Stimulated activated CD4-positive, alpha-beta T cell treated with anti-CD3 and anti-CD28 coated beads, Interleukin-12 subunit alpha, Interleukin-12 subunit beta, amount 100 ng/mL, for 24 hours (primary cell): ENCODE measurements at regions not wholly inside any gene's neighbourhood (a gene's known extent, or its start where the extent isn't known, plus 50 kb on each side); places are given as distances from the start of the nearest gene placed in this dataset.

Experiments used
- DNase-seq, 2 experiments: peaks; one replicate each; pipeline ENCODE4 v3.0.0-alpha.2; 2020; ENCODE audit warnings: low read depth in 2 of 2

GRCh38 chr13:95447814-95448213 is 104.7 kb upstream of the CLDN10 start:
- no peak for DNase-seq

DNA sequence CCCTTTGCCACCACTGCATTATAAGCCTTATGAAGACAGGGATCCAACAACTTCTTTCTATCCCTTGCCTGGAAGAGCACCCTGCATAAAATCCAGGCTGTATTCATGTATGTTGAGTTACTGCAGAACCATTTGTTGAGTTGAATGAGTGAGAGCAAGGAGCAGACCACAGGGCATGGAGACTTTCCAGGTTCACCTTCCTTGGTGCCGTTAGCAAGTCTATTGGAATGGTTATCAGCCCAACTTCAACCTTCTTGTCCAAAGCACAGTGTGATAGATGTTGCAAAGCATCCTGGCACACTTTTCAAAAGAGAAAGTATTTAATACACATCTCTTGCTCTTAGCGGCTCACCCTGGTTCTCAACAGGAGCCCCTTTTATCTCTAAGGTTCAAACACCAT is 100.9 kb upstream of the CLDN10 start:
- no peak for DNase-seq

DNA sequence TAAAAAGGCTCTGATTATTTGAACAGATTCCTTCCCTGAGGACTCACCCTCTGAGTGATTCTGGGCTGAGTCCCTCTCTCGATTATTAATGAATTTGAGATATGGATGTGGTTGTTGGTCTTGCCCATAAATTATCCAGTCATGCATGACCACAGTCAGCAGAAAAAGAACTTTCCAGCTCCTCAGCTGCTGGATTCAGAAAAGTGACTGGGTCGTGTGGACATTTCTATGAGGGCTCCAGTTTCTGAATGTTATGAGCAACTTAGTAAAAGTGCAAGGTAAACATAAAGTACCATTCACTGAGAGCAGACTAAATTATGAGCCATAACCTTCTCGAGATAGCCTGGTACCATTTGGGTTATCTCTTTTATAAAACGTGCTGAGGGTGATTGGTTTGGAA is 100.1 kb upstream of the CLDN10 start:
- DNase-seq = no peak

DNA sequence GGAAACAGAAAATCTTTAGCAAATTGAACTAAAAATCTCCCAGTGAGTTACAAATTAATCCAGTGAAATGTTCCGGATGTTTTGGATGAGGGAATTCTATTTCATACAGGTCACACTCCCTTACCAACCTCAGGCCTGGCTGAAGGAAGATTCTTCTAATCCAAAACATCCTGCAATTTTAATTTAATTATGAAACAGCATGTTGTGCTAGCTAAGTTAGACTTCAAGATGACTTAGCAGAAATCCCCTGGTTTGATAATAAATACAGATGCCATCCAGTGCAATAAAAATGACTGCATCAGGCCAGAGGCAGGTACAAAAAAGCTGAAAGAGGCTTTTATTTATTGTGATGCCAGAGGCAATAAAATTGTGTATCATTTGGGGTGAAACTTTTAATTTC is 96.7 kb upstream of the CLDN10 start:
- DNase-seq = no peak

DNA sequence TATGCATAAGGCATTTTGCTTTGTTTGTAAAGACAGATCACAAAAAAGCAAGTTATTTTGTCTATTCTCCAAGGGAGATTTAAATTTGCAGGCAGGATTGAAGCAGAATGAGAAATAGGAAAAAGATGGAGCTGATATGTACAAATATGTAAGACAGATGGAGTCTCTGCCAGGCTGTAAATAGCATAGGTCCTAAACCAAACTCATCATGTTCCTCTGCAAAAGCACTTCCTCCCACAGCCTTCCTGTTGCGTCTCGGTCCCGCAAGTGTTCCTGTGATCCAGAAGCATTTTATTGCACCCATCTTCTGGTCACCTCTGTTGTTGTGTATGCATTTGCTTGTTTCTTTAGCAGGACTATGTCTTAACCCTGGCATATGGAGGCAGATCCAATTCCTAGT is 95.7 kb upstream of the CLDN10 start:
- DNase-seq = no peak

GRCh38 chr13:95457294-95457693 is 95.2 kb upstream of the CLDN10 start:
- no peak for DNase-seq

- DNase-seq = no peak
These were observed 89.7 kb upstream of the CLDN10 start for GRCh38 chr13:95462801-95463200.

GRCh38 chr13:95463531-95463930 is 89.0 kb upstream of the CLDN10 start:
- no peak for DNase-seq

- DNase-seq = no peak
These were observed 81.8 kb upstream of the CLDN10 start for GRCh38 chr13:95470574-95471366.

- no peak for DNase-seq
These were observed 80.6 kb upstream of the CLDN10 start for GRCh38 chr13:95471960-95472359.

GRCh38 chr13:95474992-95475391 is 77.5 kb upstream of the CLDN10 start:
- no peak for DNase-seq

DNA sequence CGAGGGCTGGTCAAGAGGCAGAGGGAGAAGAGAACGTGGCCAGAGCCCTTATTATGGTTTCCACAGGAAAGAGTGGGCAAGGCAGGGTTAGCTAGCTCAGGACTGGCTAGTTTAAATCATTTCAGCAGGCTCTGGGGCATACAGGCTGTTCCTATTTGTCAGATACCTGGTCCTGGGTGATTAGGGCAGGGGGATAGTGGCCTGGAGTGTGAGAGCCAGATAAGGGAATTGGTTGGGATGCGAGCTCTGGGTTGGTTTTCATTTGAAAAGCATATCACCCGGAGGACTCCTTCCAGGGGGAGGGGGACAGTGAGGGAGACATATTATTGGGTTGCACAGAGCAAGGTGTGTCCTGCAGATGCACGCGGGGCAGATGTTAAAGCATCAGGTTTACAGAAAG is 75.3 kb upstream of the CLDN10 start:
- DNase-seq = no peak

- no peak for DNase-seq
These were observed 72.8 kb upstream of the CLDN10 start for GRCh38 chr13:95479731-95480130.

GRCh38 chr13:95480131-95480545 is 72.4 kb upstream of the CLDN10 start:
- DNase-seq = no peak

GRCh38 chr13:95480791-95481780 is 71.4 kb upstream of the CLDN10 start:
- DNase-seq = no peak

DNA sequence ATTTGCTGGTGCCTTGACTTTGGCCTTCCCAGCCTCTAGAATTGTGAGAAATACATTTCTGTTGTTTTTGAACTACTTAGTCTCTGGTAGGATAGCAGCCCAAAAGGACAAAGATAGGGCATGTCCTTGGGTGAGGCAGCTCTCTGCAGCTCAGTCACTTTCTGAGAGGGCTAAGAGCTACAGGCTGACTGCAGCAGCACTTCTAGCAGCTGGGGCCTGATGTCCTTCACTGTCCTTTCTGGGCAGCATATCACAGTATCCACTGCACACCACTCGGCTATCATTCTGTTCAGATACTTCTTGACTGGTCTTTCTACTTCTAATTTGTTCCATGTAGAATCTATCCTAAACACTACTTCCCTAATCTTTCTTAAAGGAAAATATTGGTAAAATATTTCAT is 68.5 kb upstream of the CLDN10 start:
- DNase-seq = no peak

DNA sequence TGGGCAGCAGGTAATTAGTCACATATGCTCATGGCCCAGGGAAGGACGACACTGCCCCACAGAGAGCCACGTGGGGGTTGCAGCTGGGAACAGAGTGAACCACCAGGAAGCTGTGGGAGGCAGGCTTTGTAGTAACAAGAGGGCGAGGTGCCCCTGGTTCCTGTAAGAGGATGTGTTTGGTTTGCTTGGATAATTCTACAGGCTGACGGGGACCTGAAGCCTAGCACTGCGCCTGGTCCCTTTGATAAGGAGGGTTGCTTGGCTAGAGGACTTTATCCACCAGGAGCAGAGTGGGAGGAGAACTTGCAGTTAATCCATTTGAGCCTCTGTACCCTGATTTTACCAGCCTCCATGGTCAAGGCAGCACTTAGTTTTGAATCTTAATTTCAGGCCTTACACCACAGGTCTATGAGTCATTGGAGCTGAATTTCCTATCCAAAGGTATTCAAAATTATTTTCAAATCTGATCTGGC is 67.4 kb upstream of the CLDN10 start:
- DNase-seq = no peak

DNA sequence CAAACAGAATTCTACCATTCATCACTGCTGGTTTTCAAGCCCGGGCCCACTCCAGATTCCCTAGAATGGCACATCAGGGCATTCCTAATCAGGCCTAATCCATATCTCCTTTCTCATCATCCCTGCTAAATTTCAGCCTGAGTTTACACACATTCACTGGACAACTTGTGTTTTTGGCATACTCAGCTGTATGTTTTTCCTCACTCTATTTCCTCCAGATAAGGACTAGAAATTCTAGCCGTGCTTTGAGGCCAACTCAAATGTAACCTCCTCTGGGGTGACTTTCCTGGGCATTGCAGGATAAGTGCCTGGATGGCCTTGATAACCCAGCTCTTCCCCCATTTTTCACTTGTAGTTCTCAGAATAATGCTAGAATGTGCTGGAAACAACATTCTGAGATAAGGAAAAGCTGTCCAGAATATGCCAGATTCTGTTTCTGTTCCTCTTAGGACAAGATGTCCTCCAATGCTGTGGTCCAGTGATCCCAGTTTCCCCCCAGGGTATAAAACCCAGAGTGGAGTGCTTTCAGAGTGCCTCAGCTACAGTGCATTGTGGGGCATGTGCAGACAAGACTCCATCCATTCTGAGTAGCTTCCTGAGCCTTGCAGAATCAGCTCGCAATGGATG is 66.9 kb upstream of the CLDN10 start:
- DNase-seq = no peak

GRCh38 chr13:95492044-95492801 is 60.3 kb upstream of the CLDN10 start:
- DNase-seq = no peak

DNA sequence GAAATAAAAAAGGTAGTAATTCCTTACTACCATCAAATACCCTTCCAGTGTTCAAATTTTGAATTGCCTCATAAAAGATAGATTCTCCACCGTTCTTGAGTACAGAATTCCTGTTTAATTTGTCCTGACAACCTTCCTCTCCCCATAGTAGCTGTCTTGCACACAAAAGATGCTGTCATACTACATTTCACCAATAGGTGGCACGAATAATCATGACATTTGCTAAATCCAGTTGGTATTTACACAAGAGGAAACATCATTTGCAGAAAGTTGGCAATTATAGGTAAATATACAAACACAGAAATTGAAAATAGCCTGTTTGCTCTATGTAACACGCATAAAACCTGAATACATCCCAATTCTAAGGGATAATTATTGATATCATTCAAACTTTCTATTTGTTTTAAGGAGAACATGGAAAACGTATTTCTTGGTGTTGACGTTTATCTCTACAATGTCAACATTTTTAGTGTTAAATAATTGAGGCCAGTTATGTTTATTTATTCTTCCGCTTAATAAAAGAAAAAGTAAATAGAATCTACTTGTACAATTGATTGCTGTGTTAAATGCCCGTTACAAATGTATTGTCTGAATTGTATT is 58.3 kb upstream of the CLDN10 start:
- no peak for DNase-seq

DNA sequence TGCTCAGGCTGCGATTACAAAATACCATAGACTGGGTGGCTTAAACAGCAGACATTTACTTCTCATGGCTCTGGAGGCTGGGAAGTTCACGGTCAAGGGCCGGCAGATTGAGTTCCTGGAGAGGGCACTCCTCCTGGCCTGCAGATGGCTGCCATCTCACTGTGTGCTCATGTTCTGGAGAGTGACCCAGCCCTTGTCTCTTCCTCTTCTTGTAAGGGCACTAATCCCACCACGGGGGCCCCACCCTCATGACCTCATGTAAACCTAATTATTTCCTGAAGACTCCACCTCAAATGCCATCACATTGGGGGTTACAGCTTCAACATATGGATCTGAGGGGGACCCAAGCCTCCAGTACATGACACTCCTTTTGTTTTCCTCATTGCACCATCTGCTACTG is 56.0 kb upstream of the CLDN10 start:
- DNase-seq = no peak
